H9 (cell line): ENCODE measurements at regions not wholly inside any gene's neighbourhood (a gene's known extent, or its start where the extent isn't known, plus 50 kb on each side); places are given as distances from the start of the nearest gene placed in this dataset.

Experiments used
- DNase-seq: peaks from one replicate; pipeline ENCODE4 v3.0.0-alpha.2; 2017
- H2AFZ ChIP-seq: one replicate; pipeline ENCODE4 v1.6.1; 2013; ENCODE audit warnings: mild to moderate bottlenecking, low read length, control low read depth, moderate library complexity
- H2AK5ac ChIP-seq: 2 replicates; pipeline ENCODE4 v1.6.1; 2013; ENCODE audit warnings: low read length, control low read depth, mixed read lengths; ENCODE audit not compliant: insufficient read length
- H2BK120ac ChIP-seq: one replicate; pipeline ENCODE4 v1.6.1; 2013; ENCODE audit warnings: low read depth, mild to moderate bottlenecking, low read length, control low read depth, inconsistent platforms; ENCODE audit not compliant: poor library complexity, severe bottlenecking
- H2BK12ac ChIP-seq: 2 replicates; pipeline ENCODE4 v1.6.1; 2013; ENCODE audit warnings: low read length, control low read depth, mixed read lengths, low read depth; ENCODE audit not compliant: insufficient read length
- H2BK15ac ChIP-seq: 2 replicates; pipeline ENCODE4 v1.6.1; 2013; ENCODE audit warnings: low read depth, low read length, control low read depth
- H2BK20ac ChIP-seq: one replicate; pipeline ENCODE4 v1.6.1; 2013; ENCODE audit warnings: low read depth, mild to moderate bottlenecking, low read length, control low read depth, inconsistent platforms; ENCODE audit not compliant: poor library complexity, severe bottlenecking
- H2BK5ac ChIP-seq: 2 replicates; pipeline ENCODE4 v1.6.1; 2013; ENCODE audit warnings: low read length, control low read depth, mixed read lengths; ENCODE audit not compliant: insufficient read length
- H3K14ac ChIP-seq: 2 replicates; pipeline ENCODE4 v1.6.1; 2013; ENCODE audit warnings: low read length, control low read depth; ENCODE audit not compliant: insufficient read depth
- H3K18ac ChIP-seq: 2 replicates; pipeline ENCODE4 v1.6.1; 2013; ENCODE audit warnings: low read depth, mild to moderate bottlenecking, mixed read lengths, low read length, control low read depth; ENCODE audit not compliant: insufficient read length
- H3K23ac ChIP-seq: 2 replicates; pipeline ENCODE4 v1.6.1; 2013; ENCODE audit warnings: low read length, control low read depth, mixed read lengths, low read depth; ENCODE audit not compliant: insufficient read length
- H3K23me2 ChIP-seq: 2 replicates; pipeline ENCODE4 v1.6.1; 2013; ENCODE audit warnings: low read depth, mild to moderate bottlenecking, mixed read lengths, low read length, control low read depth; ENCODE audit not compliant: insufficient read length, poor library complexity, severe bottlenecking
- H3K27ac ChIP-seq: 2 replicates; pipeline ENCODE4 v1.5.1; 2013; ENCODE audit warnings: low read length, control low read depth, mixed read lengths, low read depth; ENCODE audit not compliant: insufficient read length
- H3K27me3 ChIP-seq: 2 replicates; pipeline ENCODE4 v1.6.1; 2013; ENCODE audit warnings: low read length, control low read depth, inconsistent platforms; ENCODE audit not compliant: insufficient read depth
- H3K4ac ChIP-seq: 2 replicates; pipeline ENCODE4 v1.6.1; 2013; ENCODE audit warnings: low read depth, mild to moderate bottlenecking, control low read depth, inconsistent platforms, low read length, moderate library complexity
- H3K4me1 ChIP-seq: 2 replicates; pipeline ENCODE4 v1.6.1; 2013; ENCODE audit warnings: low read length, control low read depth, inconsistent platforms; ENCODE audit not compliant: insufficient read depth
- H3K4me2 ChIP-seq: 2 replicates; pipeline ENCODE4 v1.6.1; 2013; ENCODE audit warnings: low read length, control low read depth, mixed read lengths; ENCODE audit not compliant: insufficient read length, insufficient read depth
- H3K56ac ChIP-seq: 2 replicates; pipeline ENCODE4 v1.6.1; 2013; ENCODE audit warnings: low read depth, mild to moderate bottlenecking, mixed read lengths, low read length, control low read depth; ENCODE audit not compliant: insufficient read length
- H3K79me1 ChIP-seq: 2 replicates; pipeline ENCODE4 v1.6.1; 2013; ENCODE audit warnings: low read depth, mild to moderate bottlenecking, moderate library complexity, low read length, control low read depth, inconsistent platforms; ENCODE audit not compliant: insufficient read depth, poor library complexity, severe bottlenecking
- H3K79me2 ChIP-seq: 2 replicates; pipeline ENCODE4 v1.6.1; 2013; ENCODE audit warnings: low read length, control low read depth, inconsistent platforms; ENCODE audit not compliant: insufficient read depth
- H3K9ac ChIP-seq: 2 replicates; pipeline ENCODE4 v1.6.1; 2013; ENCODE audit warnings: low read length, control low read depth, mixed read lengths; ENCODE audit not compliant: insufficient read length; ENCODE audit errors: extremely low read depth
- H3K9me3 ChIP-seq: one replicate; pipeline ENCODE4 v1.6.1; 2013; ENCODE audit warnings: low read depth, low read length, inconsistent platforms; ENCODE audit not compliant: control insufficient read depth
- H3T11ph ChIP-seq: one replicate; pipeline ENCODE4 v1.6.1; 2013; ENCODE audit warnings: mild to moderate bottlenecking, low read length, control low read depth, inconsistent platforms
- H4K20me1 ChIP-seq: one replicate; pipeline ENCODE4 v1.6.1; 2013; ENCODE audit not compliant: control insufficient read depth, insufficient read length, insufficient read depth
- H4K5ac ChIP-seq: 2 replicates; pipeline ENCODE4 v1.6.1; 2013; ENCODE audit warnings: low read depth, mild to moderate bottlenecking, mixed read lengths, low read length, control low read depth; ENCODE audit not compliant: insufficient read length
- H4K8ac ChIP-seq: replicated peaks from 2 replicates; pipeline ENCODE4 v1.6.1; 2013; ENCODE audit warnings: low read length, control low read depth, mixed read lengths, low read depth; ENCODE audit not compliant: insufficient read length
- H4K91ac ChIP-seq: 2 replicates; pipeline ENCODE4 v1.6.1; 2013; ENCODE audit warnings: low read depth, mild to moderate bottlenecking, moderate library complexity, mixed read lengths, low read length, control low read depth; ENCODE audit not compliant: insufficient read length
- H3K27ac Mint-ChIP-seq, 3 experiments: 2 replicates in 2 of 3; 3 replicates in 1 of 3; pipeline ENCODE4 v1.8.0; 2020 to 2021; ENCODE audit warnings: mixed read lengths in 3 of 3, mild to moderate bottlenecking in 1 of 3, moderate library complexity in 1 of 3
- H3K27me3 Mint-ChIP-seq: 2 replicates; pipeline ENCODE4 v1.8.0; 2021; ENCODE audit warnings: low read depth, mild to moderate bottlenecking, moderate library complexity, mixed read lengths
- H3K36me3 Mint-ChIP-seq, 3 experiments: 2 replicates in 2 of 3; 3 replicates in 1 of 3; pipeline ENCODE4 v1.8.0; 2020 to 2021; ENCODE audit warnings: low read depth in 3 of 3, mixed read lengths in 3 of 3; ENCODE audit not compliant: insufficient read depth in 1 of 3
- H3K4me1 Mint-ChIP-seq, 2 experiments: 2 replicates each; pipeline ENCODE4 v1.8.0; 2020; ENCODE audit warnings: mixed read lengths in 2 of 2
- H3K4me3 Mint-ChIP-seq, 2 experiments: 2 replicates in 1 of 2; 3 replicates in 1 of 2; pipeline ENCODE4 v1.8.0; 2020 to 2021; ENCODE audit warnings: mild to moderate bottlenecking in 2 of 2, mixed read lengths in 2 of 2, moderate library complexity in 1 of 2
- H3K9me3 Mint-ChIP-seq, 2 experiments: 2 replicates in 1 of 2; 3 replicates in 1 of 2; pipeline ENCODE4 v1.8.0; 2020; ENCODE audit warnings: mild to moderate bottlenecking in 2 of 2, mixed read lengths in 2 of 2, moderate library complexity in 1 of 2
- WGBS: extraction: QIAGEN DNeasy Blood & Tissue Kit; methylation state at CpG from one replicate; pipeline ENCODE4 v1.1.7; 2013; ENCODE audit warnings: missing lambda C conversion rate, low lambda C conversion rate, mixed read lengths; ENCODE audit not compliant: insufficient read length; ENCODE audit errors: extremely low coverage; 5-methylcytosine and 5-hydroxymethylcytosine counted together
- TF ChIP-seq, protein P1 (sequence below): fragments of 200-600 bp; sonication (generic); conservative IDR thresholded peaks from 3 replicates; pipeline ENCODE4 v1.8.0; 2021; ENCODE audit warnings: antibody characterized with exemption, mild to moderate bottlenecking

DNA sequence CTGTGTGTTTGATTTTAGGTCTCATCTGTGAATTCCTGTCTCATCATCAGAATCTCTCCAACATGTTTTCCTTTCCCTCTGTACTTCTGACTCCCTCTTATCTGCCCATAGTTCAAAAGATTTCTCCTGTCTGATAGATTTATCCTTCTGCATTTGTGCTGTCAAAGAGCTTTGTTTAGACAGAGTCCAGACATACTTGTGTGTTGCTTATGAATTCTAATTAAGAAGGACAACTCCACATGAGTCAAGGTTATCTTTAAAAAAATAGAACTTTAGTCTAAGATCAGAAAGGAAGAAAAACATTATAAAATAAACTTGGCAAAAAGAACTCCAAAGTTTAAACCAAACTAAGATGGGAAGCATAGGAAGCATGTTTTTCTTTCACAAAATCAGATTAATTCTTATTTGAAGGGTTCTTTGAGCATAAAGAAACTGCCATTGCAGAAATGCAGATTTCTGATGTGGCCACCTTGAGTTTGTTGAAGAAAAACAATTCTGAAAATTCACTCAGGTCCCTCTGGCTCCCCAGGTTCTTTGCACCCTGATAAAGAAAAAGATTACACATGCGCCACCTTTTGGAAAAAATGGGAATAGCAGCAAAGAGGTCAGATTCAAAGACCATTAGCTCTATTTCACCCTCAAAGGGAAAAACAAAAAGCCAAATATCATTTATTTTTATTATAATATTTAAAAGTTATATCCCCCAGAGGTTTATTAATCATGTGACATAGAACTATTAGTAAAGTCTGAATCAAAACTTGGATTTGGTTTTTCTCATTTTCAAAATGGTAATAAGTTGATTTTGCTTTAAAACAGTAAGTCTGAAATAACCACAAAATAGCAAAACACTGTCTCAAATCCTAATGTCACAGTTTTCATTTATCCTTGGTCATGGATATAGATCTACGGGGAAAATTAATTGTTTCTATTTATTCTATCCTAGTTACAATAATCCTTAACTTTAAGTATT is 143.7 kb upstream of the DCN start:
- Histone ChIP-seq H2BK15ac (no peak overlapping the region), H2BK12ac (no peak overlapping the region), H3K18ac (no peak overlapping the region), H3K9me3 (no peaks in the 10 kb centered on the region), H3K4me2 (no peak overlapping the region), H3K23ac (no peak overlapping the region), H3K4me1 (no peaks in the 10 kb centered on the region), H2BK5ac (no peak overlapping the region), H2AK5ac (no peak overlapping the region), H3K9ac (no peak overlapping the region), H3K27ac (no peak overlapping the region), H4K20me1 (no peaks in the 10 kb centered on the region), H3T11ph (no peak overlapping the region), H3K79me1 (no peaks in the 10 kb centered on the region), H2BK20ac (no peak overlapping the region), H4K91ac (no peak overlapping the region), H3K14ac (no peak overlapping the region), H2AFZ (no peak overlapping the region), H3K23me2 (no peaks in the 10 kb centered on the region), H4K5ac (no peak overlapping the region), H3K56ac (no peak overlapping the region), H3K4ac (no peak overlapping the region), H2BK120ac (no peak overlapping the region), H3K27me3 (no peaks in the 10 kb centered on the region), H4K8ac (no peak overlapping the region), H3K79me2 (no peaks in the 10 kb centered on the region)
- WGBS: no CpG with 5 or more reads among the region's 2 CpGs
- TF ChIP-seq, protein P1, sequence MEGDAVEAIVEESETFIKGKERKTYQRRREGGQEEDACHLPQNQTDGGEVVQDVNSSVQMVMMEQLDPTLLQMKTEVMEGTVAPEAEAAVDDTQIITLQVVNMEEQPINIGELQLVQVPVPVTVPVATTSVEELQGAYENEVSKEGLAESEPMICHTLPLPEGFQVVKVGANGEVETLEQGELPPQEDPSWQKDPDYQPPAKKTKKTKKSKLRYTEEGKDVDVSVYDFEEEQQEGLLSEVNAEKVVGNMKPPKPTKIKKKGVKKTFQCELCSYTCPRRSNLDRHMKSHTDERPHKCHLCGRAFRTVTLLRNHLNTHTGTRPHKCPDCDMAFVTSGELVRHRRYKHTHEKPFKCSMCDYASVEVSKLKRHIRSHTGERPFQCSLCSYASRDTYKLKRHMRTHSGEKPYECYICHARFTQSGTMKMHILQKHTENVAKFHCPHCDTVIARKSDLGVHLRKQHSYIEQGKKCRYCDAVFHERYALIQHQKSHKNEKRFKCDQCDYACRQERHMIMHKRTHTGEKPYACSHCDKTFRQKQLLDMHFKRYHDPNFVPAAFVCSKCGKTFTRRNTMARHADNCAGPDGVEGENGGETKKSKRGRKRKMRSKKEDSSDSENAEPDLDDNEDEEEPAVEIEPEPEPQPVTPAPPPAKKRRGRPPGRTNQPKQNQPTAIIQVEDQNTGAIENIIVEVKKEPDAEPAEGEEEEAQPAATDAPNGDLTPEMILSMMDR: peak; percentile 87
- Mint-ChIP-seq H3K27ac (no peak overlapping the region), H3K27me3 (no peaks in the 10 kb centered on the region; the same call in 1 of the 2 replicates), H3K4me1 (no peaks in the 10 kb centered on the region), H3K9me3 (no peaks in the 10 kb centered on the region), H3K36me3 (no peaks in the 10 kb centered on the region), H3K4me3 (no peak overlapping the region)
- peak; percentile 42 for DNase-seq
